Ovary (tissue), 7 donors: ENCODE measurements at regions not wholly inside any gene's neighbourhood (a gene's known extent, or its start where the extent isn't known, plus 50 kb on each side); places are given as distances from the start of the nearest gene placed in this dataset.

ENCODE experiments used
- DNase-seq, 5 donors: peaks; one replicate each; pipeline ENCODE4 v3.0.0-alpha.2; 2019 to 2020
- H3K27ac ChIP-seq, 2 donors: fragments of 200-600 bp; one replicate each; pipeline versions ENCODE4 v1.5.1 to v1.8.0; 2019 to 2022
- H3K27me3 ChIP-seq: fragments of 200-600 bp; one replicate; pipeline ENCODE4 v1.8.0; 2022
- H3K36me3 ChIP-seq: fragments of 200-600 bp; sonication (generic); one replicate; pipeline ENCODE4 v1.5.1; 2019
- H3K4me1 ChIP-seq: one replicate; pipeline ENCODE4 v1.8.1; 2013; ENCODE audit warnings: mild to moderate bottlenecking, moderate library complexity; ENCODE audit not compliant: insufficient read depth
- H3K4me3 ChIP-seq: fragments of 200-600 bp; sonication (generic); one replicate; pipeline ENCODE4 v1.5.1; 2017
- H3K9me3 ChIP-seq, 2 donors: fragments of 200-600 bp in 1 of 2; sonication (generic) in 1 of 2; one replicate each; pipeline versions ENCODE4 v1.5.1 to v1.8.1; 2013 to 2019; ENCODE audit warnings: mild to moderate bottlenecking in 1 of 2, moderate library complexity in 1 of 2
- CTCF ChIP-seq, 3 donors: fragments of 450-650 bp in 2 of 3; fragments of 200-600 bp in 1 of 3; IDR thresholded peaks; one replicate each; pipeline versions ENCODE4 v1.5.1 to v1.8.0; 2016 to 2022; ENCODE audit warnings: antibody characterized with exemption in 3 of 3, mild to moderate bottlenecking in 1 of 3
- EP300 ChIP-seq: sonication (generic); formaldehyde crosslinking; IDR thresholded peaks from one replicate; pipeline ENCODE4 v1.6.1; 2017; ENCODE audit warnings: antibody characterized with exemption
- POLR2A ChIP-seq: fragments of 450-650 bp; IDR thresholded peaks from one replicate; pipeline ENCODE4 v1.6.1; 2017; ENCODE audit warnings: antibody characterized with exemption, mild to moderate bottlenecking, moderate library complexity
- WGBS, 3 donors: extraction: QIAGEN DNeasy Blood & Tissue Kit in 1 of 3; methylation state at CpG; one replicate each; pipeline versions ENCODE4 v1.1.5 to v1.1.7; 2013 to 2017; 5-methylcytosine and 5-hydroxymethylcytosine counted together
- intact Hi-C, 4 donors: fragments of 100-400 bp; cut with DNase I; formaldehyde crosslinking; loops; one replicate each; pipeline versions ENCODE4 v1.11.0 to v1.15.1; 2022 to 2023
- donor health status: DM: no; HTN: no; CAD: no; lungs with moderate emphysema.
- donor health status: DM: no; HTN: no; CAD: no.
- donor health status: Bipolar disorder and iron deficiency.
- donor health status: DM: no; HTN: no; CAD: no.
- donor health status: DM: yes; HTN: yes; CAD: no.

GRCh38 chr12:61072717-61073116 lies 1187.5 kb upstream of the USP15 start:
- no peaks in the 10 kb centered on the region for H3K36me3 ChIP-seq
- no peak overlapping the region for H3K4me3 ChIP-seq
- intact Hi-C loops: no loop called here
- no peak for TF ChIP-seq CTCF (IDR thresholded peaks at IDR 0.05)
- TF ChIP-seq POLR2A: no peak
- no peak for TF ChIP-seq EP300
- DNase-seq: no peak
- H3K9me3 ChIP-seq: no peaks in the 10 kb centered on the region
- no peaks in the 10 kb centered on the region for H3K4me1 ChIP-seq
- no peaks in the 10 kb centered on the region for H3K27me3 ChIP-seq
- no peak overlapping the region for H3K27ac ChIP-seq

GRCh38 chr12:61095111-61095510 lies 1165.1 kb upstream of the USP15 start:
- no peaks in the 10 kb centered on the region for H3K4me1 ChIP-seq
- no peaks in the 10 kb centered on the region for H3K9me3 ChIP-seq
- intact Hi-C loops: no loop called here

GRCh38 chr12:61098031-61098580 lies 1162.1 kb upstream of the USP15 start:
- H3K36me3 ChIP-seq: no peaks in the 10 kb centered on the region
- intact Hi-C loops: no loop called here
- no peak for DNase-seq
- no peak overlapping the region for H3K27ac ChIP-seq
- TF ChIP-seq POLR2A: no peak
- no peak for TF ChIP-seq EP300
- TF ChIP-seq CTCF (IDR thresholded peaks at IDR 0.05): no peak
- WGBS, 3 donors: 67 to 78% (median 78%) methylated on average over 7 of the region's 7 CpGs
- H3K4me3 ChIP-seq: no peak overlapping the region
- no peaks in the 10 kb centered on the region for H3K9me3 ChIP-seq
- H3K4me1 ChIP-seq: no peaks in the 10 kb centered on the region
- H3K27me3 ChIP-seq: no peaks in the 10 kb centered on the region

More at GRCh38 chr12:61095111-61095510, 1165.1 kb upstream of the USP15 start:
- Histone ChIP-seq H3K27ac (no peak overlapping the region), H3K4me3 (no peak overlapping the region), H3K36me3 (no peaks in the 10 kb centered on the region), H3K27me3 (no peaks in the 10 kb centered on the region)
- TF ChIP-seq POLR2A (no peak), EP300 (no peak), CTCF (IDR thresholded peaks at IDR 0.05) (no peak)
- DNase-seq: no peak
- WGBS, 3 donors: 16 to 24% (median 19%) methylated on average over 2 of the region's 2 CpGs

GRCh38 chr12:61107118-61107517 lies 1153.1 kb upstream of the USP15 start:
- TF ChIP-seq CTCF (IDR thresholded peaks at IDR 0.05): no peak
- no peak for TF ChIP-seq POLR2A
- TF ChIP-seq EP300: no peak
- Histone ChIP-seq H3K36me3 (no peaks in the 10 kb centered on the region), H3K27ac (no peak overlapping the region), H3K9me3 (no peaks in the 10 kb centered on the region), H3K4me1 (no peaks in the 10 kb centered on the region), H3K27me3 (no peaks in the 10 kb centered on the region), H3K4me3 (no peak overlapping the region)
- intact Hi-C loops: no loop called here
- no peak for DNase-seq
